T47D (cell line): ENCODE measurements at regions not wholly inside any gene's neighbourhood (a gene's known extent, or its start where the extent isn't known, plus 50 kb on each side); places are given as distances from the start of the nearest gene placed in this dataset.
A peak's percentile ranks its signal among the peaks of the same experiment; 100 is the strongest.

Experiments
- DNase-seq, 2 experiments: peaks; one replicate each; pipeline versions ENCODE4 v3.0.0 to v3.0.0-alpha.2; 2011 to 2012; ENCODE audit warnings: low read depth in 1 of 2, low spot score in 1 of 2
- JUND ChIP-seq: IDR thresholded peaks from 2 replicates; pipeline ENCODE4 v1.6.1; 2012; ENCODE audit warnings: low read depth
- in situ Hi-C: cut with HindIII; loops from 2 replicates; pipeline ENCODE4 v1.10.0; 2016; ENCODE audit warnings: low sequenced_read_pairs, low pct_unique_long_range_greater_than_20kb

- in situ Hi-C loops, result no loop called here
- TF ChIP-seq JUND, result no peak
- no peak for DNase-seq
These were observed 496.7 kb downstream of the ENC1 start for GRCh38 chr5:74143721-74144330.

GRCh38 chr5:74143151-74143550 lies 497.4 kb downstream of the ENC1 start:
- DNase-seq, result no peak
- no peak for TF ChIP-seq JUND
- in situ Hi-C loops, result no loop called here

GRCh38 chr5:74141053-74141452 lies 499.5 kb downstream of the ENC1 start:
- no peak for DNase-seq
- TF ChIP-seq JUND, result no peak
- in situ Hi-C loops, result no loop called here

- TF ChIP-seq JUND, result no peak
- in situ Hi-C loops, result no loop called here
These were observed 500.1 kb downstream of the ENC1 start for GRCh38 chr5:74140409-74140808.

GRCh38 chr5:74139589-74139988 lies 500.9 kb downstream of the ENC1 start:
- in situ Hi-C loops, result no loop called here
- TF ChIP-seq JUND, result no peak
- no peak for DNase-seq

More at GRCh38 chr5:74140409-74140808, 500.1 kb downstream of the ENC1 start:
- no peak for DNase-seq

- in situ Hi-C loops, result no loop called here
- no peak for TF ChIP-seq JUND
- no peak for DNase-seq
These were observed 501.8 kb downstream of the ENC1 start for GRCh38 chr5:74138721-74139120.

- in situ Hi-C loops, result no loop called here
- TF ChIP-seq JUND, result no peak
These were observed 504.2 kb downstream of the ENC1 start for GRCh38 chr5:74136276-74136825.

GRCh38 chr5:74135033-74135432 lies 505.5 kb downstream of the ENC1 start:
- in situ Hi-C loops, result no loop called here
- TF ChIP-seq JUND, result no peak
- no peak for DNase-seq

More at GRCh38 chr5:74136276-74136825, 504.2 kb downstream of the ENC1 start:
- DNase-seq, result no peak

GRCh38 chr5:74132485-74132884 lies 506.5 kb downstream of the ARHGEF28 start:
- TF ChIP-seq JUND, result no peak
- in situ Hi-C loops, result no loop called here
- no peak for DNase-seq

- in situ Hi-C loops, result no loop called here
- no peak for TF ChIP-seq JUND
- DNase-seq, result no peak
These were observed 505.3 kb downstream of the ARHGEF28 start for GRCh38 chr5:74131250-74131649.

GRCh38 chr5:74130155-74130897 lies 504.3 kb downstream of the ARHGEF28 start:
- no peak for DNase-seq
- in situ Hi-C loops, result no loop called here
- no peak for TF ChIP-seq JUND

- in situ Hi-C loops, result no loop called here
- TF ChIP-seq JUND, result no peak
These were observed 501.7 kb downstream of the ARHGEF28 start for GRCh38 chr5:74127381-74128320.

GRCh38 chr5:74126294-74126693 lies 500.3 kb downstream of the ARHGEF28 start:
- DNase-seq, result no peak
- TF ChIP-seq JUND, result no peak
- in situ Hi-C loops, result no loop called here

More at GRCh38 chr5:74127381-74128320, 501.7 kb downstream of the ARHGEF28 start:
- peak; percentile 42 to 65 for DNase-seq
